OCI-LY7 (cell line): ENCODE measurements at regions not wholly inside any gene's neighbourhood (a gene's known extent, or its start where the extent isn't known, plus 50 kb on each side); places are given as distances from the start of the nearest gene placed in this dataset.

Experiments used
- EZH2phosphoT487 ChIP-seq: fragments of 200-600 bp; sonication (generic); IDR thresholded peaks from 2 replicates; pipeline ENCODE4 v1.6.1; 2018; ENCODE audit warnings: low read depth, borderline replicate concordance, mild to moderate bottlenecking, mixed run types, antibody characterized with exemption, low read length, moderate library complexity, mixed read lengths
- TF ChIP-seq, protein P1 (sequence below): fragments of 200-600 bp; sonication (generic); conservative IDR thresholded peaks from 2 replicates; pipeline ENCODE4 v1.5.1; 2014; ENCODE audit warnings: mild to moderate bottlenecking, antibody characterized with exemption, low read length, moderate library complexity, mixed read lengths

DNA sequence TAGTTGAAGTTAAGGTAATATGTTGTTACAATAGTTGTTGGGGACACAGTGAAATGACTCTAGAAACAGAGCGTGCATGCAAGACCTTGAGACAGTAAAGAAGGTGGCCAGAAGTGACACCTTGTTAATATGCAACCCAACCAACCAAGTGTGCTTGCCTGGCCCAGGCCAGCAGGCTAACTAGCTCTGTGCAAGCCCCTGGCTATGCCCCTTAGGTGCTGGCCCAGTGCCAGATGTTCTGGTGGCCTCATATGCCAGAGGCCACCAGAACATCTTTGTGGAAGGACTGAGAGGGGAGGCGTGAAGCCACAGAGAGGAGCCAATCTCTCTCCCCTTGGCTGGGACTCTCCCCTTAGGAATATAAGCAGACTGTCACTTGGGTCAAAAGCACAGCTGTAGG is 111.2 kb upstream of the JUN start:
- TF ChIP-seq, protein P1, sequence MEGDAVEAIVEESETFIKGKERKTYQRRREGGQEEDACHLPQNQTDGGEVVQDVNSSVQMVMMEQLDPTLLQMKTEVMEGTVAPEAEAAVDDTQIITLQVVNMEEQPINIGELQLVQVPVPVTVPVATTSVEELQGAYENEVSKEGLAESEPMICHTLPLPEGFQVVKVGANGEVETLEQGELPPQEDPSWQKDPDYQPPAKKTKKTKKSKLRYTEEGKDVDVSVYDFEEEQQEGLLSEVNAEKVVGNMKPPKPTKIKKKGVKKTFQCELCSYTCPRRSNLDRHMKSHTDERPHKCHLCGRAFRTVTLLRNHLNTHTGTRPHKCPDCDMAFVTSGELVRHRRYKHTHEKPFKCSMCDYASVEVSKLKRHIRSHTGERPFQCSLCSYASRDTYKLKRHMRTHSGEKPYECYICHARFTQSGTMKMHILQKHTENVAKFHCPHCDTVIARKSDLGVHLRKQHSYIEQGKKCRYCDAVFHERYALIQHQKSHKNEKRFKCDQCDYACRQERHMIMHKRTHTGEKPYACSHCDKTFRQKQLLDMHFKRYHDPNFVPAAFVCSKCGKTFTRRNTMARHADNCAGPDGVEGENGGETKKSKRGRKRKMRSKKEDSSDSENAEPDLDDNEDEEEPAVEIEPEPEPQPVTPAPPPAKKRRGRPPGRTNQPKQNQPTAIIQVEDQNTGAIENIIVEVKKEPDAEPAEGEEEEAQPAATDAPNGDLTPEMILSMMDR = no peak
- TF ChIP-seq EZH2phosphoT487 = no peak
